NCI-H446 (cell line): ENCODE measurements at regions not wholly inside any gene's neighbourhood (a gene's known extent, or its start where the extent isn't known, plus 50 kb on each side); places are given as distances from the start of the nearest gene placed in this dataset.
"Not testable (repeated sequence)": the region's sequence is repeated elsewhere in the genome, so short reads cannot be mapped to it uniquely, and the experiment has no call there.

ENCODE experiments used
- DNase-seq, 2 experiments: peaks; one replicate each; lab custom pipeline; 2025; lab: John Stamatoyannopoulos, UW

DNA sequence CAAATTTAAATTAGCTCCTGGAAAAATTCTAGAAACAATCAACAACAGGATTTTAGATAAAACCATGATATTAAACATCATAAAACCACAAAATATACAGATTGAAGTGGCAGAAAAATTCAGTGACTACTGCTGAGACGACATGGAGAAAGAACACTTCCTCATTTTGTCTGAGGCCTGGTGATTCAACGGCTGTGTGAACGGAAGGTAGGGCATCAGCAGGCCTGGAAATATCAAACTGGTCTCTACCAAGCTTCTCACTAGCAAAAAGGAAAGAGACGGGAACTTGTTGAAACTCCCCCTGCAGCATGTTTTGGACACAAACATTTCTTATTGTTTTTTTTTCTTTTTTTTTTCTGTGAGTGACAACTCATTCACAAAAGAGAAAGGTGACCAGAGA is 58.0 kb upstream of the AHI1 start:
- no peak for DNase-seq

DNA sequence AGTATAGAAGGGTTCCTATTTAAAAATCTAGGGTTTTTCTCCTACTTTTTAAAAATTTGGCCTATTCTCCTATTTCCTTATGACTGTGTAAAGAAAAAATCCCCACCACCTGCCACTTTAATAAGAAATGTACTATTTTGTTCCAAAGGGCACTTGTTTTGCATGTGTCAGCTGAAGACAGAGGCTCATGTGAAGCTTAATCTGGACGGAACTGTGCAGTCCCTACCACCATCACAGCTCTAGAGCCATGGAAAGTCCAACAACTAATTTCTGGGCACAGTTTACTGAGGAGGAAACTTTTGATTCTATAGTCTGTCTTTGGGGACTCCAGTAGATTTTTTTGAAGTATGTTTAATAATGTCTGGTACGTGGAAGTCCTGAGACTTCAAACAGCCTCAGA is 60.0 kb upstream of the AHI1 start:
- DNase-seq: no peak

DNA sequence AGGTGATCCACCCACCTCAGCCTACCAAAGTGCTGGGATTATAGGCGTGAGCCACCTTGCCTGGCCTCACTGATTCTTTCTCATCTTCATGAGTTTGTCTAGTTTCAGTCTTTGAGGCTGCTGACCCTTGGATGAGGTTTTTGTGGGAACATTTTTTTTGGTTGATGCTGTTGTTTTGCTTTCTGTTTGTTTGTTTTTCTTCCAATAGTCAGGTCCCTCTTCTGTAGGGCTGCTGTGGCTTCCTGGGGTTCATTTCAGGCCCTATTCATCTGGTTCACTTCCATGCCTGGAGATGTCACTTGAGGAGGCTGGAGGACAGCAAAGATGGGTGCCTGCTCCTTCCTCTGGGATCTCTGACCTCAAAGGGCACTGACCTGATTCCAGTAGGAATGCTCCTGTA is 68.1 kb upstream of the AHI1 start:
- DNase-seq: not testable (repeated sequence)

DNA sequence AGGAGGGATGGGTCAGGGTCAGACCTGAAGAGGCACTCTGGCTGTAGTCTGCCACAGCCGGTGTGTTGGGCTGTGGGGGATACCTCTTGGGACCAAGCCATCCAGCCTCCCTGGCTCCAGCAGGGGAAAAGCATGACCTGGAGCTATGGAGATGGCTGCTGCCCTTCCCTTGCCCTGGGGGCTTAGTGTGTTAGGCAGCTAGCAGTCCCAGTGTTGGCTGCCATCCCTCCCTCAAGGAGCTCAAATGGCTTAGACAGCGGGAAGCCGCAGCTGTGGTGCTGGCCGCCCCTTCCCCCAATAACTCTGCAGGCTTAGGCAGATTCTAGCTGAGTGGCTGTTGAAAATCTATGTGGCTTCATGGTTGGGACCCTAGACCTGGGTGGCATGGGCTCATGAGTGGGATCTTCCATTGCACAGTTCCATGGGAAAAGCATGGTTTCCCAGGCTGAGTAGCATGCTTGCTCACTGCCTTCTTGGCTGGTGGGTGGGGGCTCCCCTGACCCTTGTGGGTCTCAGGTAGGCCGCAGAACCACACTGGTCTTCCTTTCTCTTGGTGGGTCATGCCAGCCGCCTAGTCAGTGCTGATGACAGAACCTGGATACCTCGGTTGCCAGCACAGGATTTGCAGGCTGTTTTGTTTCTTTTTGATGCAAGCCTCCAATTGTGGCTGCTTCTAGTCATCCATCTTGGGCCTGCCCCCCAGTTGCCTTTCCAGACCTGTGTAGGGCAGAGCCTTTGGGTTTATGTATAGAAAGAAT is 69.0 kb upstream of the AHI1 start:
- no peak for DNase-seq

DNA sequence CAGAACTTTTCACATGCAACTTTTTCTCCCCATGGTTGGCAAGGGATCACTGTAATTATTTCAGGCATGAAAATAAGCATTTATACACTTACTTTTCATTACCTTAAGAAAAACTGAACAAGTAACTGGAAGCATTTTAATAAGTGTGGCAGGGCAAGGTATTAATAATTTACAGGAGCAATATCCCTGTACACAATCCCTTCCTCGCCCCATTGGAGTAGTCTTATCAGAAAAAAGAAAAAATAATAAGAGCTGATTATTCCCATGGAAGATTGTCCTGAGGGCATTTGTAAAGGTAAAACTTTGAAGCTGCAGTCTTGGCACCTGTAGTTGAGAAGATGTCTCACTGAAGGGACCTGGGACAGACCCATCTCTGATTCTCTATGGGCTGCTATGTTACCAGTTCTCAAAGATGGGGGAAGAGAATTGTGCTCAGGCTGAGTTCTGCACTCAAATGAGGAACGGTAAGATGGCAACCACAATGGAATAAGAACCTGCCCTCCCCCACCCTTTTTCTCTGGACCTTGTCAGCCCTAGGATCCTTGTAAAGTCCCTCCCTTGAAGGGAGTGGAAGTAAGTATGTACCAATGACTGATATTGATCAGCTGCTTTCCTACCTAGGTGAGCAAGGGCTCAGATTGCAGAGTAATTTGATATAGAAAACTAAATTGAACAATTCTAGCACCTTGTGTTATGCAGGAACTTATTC is 70.0 kb upstream of the AHI1 start:
- no peak for DNase-seq

DNA sequence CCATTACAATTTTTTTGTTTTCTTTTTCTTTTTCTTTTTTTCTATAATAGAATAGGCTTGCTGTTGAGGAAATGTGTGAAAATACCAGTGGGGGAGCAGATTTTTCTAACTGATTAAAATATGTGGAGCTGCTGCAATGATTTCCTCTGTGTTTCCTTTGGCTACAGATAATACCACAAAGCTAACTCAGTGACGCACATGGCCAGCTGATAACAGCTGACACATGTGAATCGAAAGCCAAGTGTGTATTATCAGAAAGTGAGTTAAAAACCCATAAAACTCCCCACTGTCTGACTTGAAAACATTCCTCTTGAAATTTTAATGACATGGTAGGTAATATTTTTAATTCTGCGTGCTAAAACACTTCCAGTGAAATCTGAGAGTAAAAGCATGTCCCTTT is 70.8 kb upstream of the AHI1 start:
- DNase-seq: no peak

DNA sequence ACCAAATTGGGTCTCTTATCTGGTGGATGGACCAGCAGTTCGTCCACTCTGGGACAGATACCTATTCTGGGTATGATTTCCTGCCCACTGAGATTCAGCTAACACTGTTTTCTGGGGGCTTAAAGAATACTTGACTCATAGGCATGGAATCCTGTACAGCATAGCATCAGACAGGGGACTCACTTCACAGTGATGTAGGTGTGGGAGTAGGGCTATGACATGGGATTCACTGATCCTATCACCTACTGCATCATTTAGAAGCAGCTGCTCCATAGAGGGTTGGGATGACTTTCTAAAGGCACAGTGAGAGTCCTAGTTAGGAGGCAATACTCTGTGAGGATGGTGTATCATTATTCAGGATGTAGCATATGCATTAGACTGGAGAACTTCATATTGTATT is 74.5 kb upstream of the AHI1 start:
- DNase-seq: no peak

DNA sequence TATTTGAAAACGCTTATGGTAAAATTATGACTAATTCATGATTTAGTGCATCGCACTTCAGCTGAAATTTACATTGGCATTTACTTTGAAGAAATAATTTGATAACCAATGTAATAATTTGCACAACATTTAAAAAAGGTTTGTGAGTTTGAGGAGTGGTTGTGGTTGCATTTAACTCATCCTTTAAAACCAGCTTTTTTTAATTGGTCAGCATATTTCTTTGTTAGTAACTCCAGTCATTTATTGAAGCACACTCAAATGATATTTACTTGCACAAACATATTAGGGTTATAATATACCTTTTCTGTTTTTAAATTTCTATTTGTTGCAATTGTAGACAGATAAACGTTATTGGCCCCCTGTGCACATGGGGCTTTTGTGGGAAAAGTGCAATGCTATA is 78.1 kb upstream of the AHI1 start:
- DNase-seq: no peak

DNA sequence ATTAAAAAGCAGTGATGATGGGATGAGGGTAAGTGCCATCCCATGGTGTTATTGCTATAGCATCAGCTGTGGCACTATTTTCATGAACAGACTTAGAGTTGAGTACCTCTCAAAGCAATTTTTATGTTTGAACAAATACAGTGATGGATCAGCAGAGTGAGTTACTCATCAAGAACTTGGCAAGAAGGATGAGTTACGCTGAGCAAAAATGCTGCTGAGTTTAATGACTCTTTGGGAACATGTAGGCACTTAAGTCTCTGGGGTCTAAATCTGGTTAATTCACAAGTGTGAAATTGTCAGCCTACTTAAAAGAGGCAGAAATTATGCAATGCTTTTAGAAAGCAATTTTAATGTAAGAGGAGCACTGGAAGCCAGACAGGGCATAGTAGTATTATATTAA is 78.5 kb upstream of the AHI1 start:
- peak; percentile 1 to 58 for DNase-seq

DNA sequence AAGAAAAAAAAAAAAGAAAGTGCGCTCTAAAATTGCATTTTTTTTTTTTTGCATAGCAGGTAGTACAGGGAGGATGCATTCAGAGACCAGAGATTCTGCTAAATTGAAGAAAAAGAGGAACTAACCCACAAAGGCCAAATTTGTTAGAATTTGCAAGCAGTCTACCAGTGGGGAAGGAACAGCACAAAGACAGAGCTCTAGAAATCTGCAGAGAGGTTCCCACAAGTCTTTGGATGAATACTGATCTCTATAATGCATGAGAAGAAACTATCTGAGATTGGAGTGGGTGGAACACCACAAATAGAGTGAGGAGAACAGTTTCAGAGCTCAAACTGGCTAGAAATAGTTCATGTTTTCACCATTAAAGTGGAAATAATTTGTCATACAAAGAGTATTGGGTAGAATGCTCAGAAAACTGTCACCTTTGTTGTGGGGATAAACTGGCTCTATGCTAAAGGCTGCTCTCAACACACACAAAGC is 79.6 kb upstream of the AHI1 start:
- no peak for DNase-seq

DNA sequence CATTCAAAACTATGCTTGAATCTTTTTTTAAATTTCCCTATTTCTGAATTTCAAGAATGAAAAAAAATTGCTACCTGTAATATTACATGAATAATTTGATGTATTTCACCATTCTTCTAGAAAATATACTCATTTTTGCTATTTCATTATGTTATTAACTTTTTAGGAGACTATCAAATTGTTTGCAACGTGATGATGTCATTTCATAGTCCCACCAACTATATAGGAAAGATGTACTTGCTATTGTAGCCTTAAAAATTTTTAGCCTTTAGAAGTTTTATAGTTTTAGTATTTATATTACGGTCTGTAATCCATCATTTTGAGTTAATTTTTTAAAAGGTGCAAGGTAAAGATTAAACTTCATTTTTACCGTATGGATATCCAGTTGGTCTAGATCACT is 81.4 kb upstream of the AHI1 start:
- no peak for DNase-seq

DNA sequence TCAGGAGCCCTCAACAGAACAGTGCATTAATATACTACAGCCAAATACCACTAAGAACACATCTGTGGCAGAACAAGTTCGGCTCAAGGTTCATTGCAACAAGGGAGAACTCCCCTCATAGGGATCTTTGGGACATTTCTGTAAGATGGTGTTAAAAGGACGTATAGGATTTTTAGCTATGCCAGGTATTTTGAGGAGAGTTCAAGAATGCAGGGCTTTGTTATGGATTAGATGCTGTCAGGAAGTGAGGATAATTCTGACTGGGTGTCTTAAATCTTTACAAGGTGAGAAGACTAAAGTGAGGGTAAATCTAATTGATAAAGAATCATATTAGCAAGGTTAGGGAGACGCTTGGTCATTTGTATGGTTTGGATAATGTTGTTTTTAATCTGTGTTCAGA is 83.7 kb upstream of the AHI1 start:
- no peak for DNase-seq

DNA sequence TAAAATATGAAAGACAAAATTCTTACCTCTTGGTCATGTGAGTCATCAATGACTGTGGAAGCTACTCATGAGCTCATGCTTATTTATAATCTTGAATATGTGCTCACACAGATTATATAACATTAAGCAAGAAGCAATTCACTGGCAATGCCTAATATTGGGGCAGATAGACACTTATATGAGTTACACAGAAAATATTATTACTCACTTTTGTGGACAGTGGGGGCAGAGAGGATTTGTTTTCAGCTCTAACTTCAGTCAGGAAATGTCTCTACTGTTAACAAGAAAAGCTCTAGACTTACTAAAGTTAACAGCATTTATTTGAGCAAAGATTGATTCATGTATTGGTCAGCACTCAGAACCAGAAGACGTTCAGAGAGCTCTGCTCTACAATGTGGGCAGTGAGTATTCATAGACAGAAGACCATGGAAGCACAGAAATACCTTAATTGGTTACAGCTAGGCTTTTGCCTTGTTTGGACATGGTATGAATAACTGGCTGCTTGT is 85.8 kb upstream of the AHI1 start:
- DNase-seq: no peak

DNA sequence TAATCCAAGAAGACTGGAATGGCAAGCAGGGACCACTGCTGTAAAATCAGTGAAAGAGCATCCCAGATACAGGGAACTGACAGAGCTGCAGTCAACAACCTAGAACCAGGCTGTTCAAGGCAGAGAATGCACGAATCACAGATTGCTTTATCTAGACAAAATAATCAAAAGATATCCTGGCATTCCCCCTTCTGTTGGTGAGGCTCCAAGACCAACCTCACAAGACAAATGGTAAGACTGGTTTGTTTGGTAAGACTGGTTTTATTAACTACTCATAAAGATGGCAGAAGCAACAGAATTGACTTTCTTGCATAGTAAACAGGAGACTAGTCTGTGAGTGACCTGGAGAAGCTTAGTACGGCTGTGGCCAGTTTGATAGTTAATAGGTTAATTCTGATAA is 88.8 kb upstream of the AHI1 start:
- no peak for DNase-seq

DNA sequence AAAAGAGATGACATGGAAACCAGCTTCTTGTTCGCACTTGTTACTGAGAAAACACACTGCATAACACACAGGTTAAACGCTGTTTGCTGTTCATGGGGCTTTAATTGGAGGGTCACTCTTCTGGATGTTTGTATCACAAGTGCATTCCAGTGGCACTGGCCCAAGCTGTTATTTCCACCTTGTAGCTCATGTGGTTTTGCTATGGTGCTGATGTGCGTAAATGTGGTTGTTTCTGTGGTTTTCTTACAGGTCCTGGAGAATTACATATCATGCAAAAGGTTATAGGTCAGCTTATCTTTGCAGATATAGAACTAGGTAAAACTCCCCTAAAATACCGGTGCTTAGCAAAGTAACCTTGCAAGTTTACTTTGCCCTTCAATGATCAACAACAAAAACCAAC is 89.3 kb upstream of the AHI1 start:
- no peak for DNase-seq

DNA sequence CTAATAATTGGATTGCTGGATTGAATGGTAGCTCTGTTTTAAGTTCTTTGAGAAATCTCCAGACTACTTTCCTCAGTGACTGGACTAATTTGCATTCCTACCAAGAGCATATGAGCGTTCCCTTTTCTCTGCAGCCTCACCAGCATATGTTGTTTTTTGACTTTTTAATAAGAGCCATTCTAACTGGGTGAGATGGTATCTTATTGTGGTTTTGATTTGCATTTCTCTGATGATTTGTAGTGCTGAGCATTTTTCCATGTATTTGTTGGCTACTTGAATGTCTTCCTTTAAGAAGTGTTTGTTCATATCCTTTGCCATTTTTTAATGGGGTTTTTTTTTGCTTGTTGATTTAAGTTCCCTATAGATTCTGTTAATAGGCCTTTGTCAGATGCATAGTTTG is 94.7 kb upstream of the AHI1 start:
- DNase-seq: no peak

DNA sequence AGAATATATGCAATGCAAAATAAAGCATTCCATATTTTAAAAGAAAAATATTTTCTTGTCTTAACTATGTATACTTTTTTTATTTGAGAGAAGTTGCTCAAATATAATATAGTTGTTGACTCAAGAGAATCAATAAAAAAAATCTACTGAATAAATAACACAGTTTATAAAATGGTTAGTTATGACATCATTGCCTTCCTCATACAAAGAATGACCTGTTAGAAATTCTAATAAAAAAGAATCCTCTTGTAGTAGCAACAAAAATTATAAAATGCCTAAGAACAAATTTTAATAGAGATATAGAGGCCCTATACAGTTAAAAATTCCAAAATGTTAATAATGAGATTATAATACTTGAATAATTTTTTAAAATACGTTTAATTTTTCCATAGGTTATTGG is 96.5 kb upstream of the AHI1 start:
- DNase-seq: no peak

DNA sequence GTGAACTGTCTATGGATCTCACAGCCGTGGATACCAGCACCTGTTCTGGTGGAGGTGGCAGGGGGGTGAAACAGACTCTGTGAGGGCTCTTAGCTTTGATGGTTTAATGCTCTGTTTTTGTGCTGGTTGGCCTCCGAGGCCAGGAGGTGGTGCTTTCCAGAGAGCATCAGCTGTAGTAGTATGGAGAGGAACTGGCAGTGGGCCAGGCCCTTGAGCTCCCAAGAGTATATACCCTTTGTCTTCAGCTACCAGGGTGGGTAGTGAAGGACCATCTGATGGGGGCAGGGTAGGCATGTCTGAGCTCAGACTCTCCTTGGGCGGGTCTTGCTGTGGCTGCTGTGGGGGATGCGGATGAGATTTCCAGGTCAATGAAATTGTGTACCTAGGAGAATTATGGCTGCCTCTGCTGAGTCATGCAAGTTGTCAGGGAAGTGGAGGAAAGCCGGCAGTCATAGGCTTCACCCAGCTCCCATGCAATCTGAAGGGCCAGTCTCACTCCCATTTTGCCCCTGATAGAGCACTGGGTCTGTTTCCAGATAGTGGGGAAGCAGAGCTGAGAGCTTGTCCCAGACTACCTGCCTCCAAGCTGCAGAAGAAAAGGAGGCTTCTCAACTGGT is 102.7 kb upstream of the AHI1 start:
- no peak for DNase-seq

DNA sequence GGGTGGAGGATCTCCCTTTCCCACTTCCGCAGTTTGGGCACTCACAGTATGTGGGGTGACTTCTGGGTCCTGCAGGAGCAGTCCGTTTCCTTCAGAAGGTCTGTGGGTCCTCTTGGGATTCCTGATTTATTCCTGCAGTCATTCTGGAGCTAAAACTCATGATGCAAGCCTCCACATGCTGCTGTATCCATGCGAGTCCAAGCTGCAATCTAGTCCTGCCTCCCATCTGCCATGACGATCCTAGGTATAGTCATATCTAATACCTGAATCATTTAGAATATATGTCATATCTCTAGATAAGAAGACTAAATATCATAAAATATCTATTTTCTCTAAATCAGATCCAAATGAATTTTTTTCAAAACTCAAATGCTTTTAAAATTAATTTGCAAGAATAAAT is 103.4 kb upstream of the AHI1 start:
- no peak for DNase-seq

DNA sequence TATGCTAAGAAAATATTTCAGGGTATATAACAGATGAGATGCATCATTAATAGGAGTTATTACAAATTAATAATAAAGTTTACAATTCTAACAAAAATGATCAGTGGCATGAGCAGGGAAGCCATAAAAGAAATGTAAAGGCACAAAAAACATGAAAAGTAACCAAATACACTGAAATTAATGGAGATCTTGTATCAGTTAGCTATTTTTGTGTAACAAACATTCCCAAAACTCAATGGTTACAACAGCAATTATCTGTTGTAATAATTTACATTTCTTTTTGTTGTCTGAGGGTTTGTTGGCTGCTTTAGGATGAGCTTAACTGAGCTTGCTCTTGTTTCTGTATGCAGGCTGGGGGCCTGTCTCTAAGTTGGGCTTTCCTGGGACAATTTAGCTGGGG is 104.3 kb upstream of the AHI1 start:
- DNase-seq: no peak

DNA sequence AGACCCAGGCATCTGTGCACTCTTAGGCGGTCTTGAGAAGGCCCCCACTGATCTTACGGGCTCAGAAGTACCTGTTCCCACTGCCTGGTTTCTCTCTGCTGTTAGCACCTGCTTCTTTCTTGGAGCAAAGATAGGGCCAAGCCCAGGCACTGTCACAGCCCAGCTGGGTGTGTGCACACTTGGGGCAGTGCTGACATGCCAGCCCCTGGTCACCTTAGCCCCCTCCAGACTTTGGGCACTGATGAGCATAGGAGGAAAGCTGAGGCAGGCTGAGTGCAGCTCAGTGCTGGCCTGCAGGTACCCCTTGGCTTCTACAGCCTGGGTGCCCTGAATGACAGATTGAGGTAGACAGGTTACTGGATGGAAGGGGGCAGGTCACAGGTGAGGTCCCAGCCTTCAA is 105.7 kb upstream of the AHI1 start:
- no peak for DNase-seq

DNA sequence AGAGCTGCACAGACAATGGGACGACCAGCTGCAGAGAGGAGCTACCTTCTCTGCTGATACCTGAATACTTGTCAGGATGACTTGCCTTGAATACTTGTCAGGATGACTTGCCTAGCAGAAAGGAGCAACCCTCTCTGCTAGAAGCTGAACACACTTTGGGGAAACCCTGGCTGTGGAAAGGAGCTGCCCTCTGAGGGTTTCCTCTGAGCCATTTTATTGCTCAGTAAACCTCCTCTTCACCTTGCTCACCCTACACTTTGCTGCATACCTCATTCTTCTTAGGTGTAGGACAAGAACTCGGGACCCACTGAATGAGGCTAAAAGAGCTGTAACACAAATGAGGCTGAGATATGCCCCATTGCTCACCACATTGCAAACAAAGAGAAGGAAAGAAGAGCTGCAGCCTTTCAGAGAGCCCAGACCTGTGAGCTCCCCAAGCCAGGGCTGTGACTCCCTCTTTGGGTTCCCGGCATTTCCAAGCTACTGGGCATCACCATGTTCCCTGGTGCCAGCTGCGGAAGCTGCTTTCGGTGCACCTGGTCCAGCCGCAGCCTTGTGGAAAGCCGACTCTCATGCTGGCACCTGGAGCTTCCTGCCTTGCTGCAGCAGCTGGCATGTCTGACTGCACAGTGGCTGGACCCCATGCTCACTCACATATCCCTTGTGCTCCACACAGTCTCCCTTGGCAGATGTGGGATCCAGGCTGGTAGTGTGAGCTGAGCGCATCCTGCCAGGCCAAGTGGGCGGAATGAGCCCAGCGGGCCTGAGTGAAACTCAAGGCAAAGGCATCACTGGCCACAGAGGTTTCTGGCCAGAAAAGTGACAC is 106.7 kb upstream of the AHI1 start:
- DNase-seq: no peak
